IPS-18a (cell line): ENCODE measurements at regions not wholly inside any gene's neighbourhood (a gene's known extent, or its start where the extent isn't known, plus 50 kb on each side); places are given as distances from the start of the nearest gene placed in this dataset.

ENCODE experiments used
- H3K27ac ChIP-seq: one replicate; pipeline ENCODE4 v1.5.1; 2013; ENCODE audit warnings: low read length
- H3K27me3 ChIP-seq: one replicate; pipeline ENCODE4 v1.6.1; 2013; ENCODE audit warnings: mild to moderate bottlenecking, low read length; ENCODE audit not compliant: control insufficient read depth, insufficient read depth
- H3K36me3 ChIP-seq: one replicate; pipeline ENCODE4 v1.6.1; 2013; ENCODE audit warnings: low read depth, low read length; ENCODE audit not compliant: control insufficient read depth
- H3K4me1 ChIP-seq: one replicate; pipeline ENCODE4 v1.6.1; 2013; ENCODE audit warnings: low read depth, low read length; ENCODE audit not compliant: control insufficient read depth
- H3K4me3 ChIP-seq: one replicate; pipeline ENCODE4 v1.5.1; 2013; ENCODE audit warnings: low read length
- H3K9ac ChIP-seq: one replicate; pipeline ENCODE4 v1.6.1; 2013; ENCODE audit warnings: mild to moderate bottlenecking, low read length, moderate library complexity
- H3K9me3 ChIP-seq: one replicate; pipeline ENCODE4 v1.6.1; 2013; ENCODE audit warnings: low read depth, low read length; ENCODE audit not compliant: control insufficient read depth

DNA sequence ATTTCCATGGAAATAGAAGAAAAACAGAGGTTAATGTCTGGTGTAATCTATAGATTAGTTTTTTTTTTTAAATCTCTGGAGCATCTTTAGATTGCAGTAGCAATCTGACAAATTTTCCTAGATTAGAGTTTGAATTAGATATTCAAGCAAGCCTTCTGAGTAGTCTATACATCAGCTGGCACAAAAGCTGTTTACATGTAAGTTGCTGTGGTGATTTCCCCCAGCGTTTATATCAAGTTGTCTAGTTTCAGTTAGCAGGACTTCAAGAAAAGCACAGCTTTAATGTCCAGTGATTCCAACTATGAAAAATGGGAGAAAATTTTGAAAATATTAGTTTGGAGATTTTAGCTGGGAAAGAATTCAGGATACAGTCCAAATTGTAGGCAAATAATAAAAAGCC lies 605.0 kb upstream of the USP15 start:
- no peak overlapping the region for H3K9ac ChIP-seq
- H3K4me3 ChIP-seq = no peak overlapping the region
- H3K9me3 ChIP-seq = no peaks in the 10 kb centered on the region
- H3K27me3 ChIP-seq = no peaks in the 10 kb centered on the region
- H3K4me1 ChIP-seq = peaks cover 15% of the 10 kb centered on the region
- H3K27ac ChIP-seq = no peak overlapping the region
- no peaks in the 10 kb centered on the region for H3K36me3 ChIP-seq

DNA sequence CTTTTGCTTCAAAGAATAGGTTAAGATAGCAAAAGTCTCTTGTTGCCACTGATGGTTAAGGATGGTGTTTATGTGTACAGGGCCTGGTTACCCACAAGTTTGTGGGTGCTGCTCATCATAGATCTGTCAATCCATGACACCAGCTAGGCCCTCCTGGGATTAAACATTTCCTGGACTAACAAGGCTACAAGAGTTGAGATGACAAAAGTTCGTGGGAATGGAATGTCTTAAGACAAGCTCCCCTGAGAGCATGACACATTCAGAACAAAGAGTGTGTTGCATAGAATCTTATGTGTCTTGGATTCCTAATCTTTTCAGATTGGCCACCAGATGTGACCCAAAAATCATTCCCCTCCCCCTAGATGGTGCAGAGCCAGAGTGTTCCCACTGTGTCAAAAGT lies 592.5 kb upstream of the USP15 start:
- no peaks in the 10 kb centered on the region for H3K4me1 ChIP-seq

DNA sequence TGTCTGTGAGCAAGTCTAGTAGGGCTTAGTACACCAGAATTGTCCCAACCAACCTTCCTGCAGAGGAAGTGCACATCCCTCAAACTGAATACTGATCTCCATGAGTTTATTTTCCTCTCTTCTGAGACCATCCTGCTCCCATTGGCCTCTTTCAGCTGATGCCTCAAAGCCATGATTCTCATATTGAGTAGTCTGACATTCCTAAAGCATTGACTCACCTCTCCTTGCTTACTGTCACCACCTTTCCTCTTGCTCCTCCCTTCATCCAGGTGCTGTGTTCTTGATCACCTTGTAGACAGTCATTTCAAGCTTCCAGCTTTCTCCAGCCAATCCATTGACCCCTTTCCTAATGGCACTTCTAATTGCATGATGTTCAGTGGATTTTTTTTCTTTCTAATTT lies 583.7 kb upstream of the USP15 start:
- H3K27ac ChIP-seq = no peak overlapping the region
- H3K9me3 ChIP-seq = peaks cover 3% of the 10 kb centered on the region
- no peaks in the 10 kb centered on the region for H3K27me3 ChIP-seq
- H3K9ac ChIP-seq = no peak overlapping the region
- H3K36me3 ChIP-seq = no peaks in the 10 kb centered on the region
- no peak overlapping the region for H3K4me3 ChIP-seq
- no peaks in the 10 kb centered on the region for H3K4me1 ChIP-seq

More for the DNA sequence above, 592.5 kb upstream of the USP15 start:
- Histone ChIP-seq H3K4me3 (no peak overlapping the region), H3K27me3 (no peaks in the 10 kb centered on the region), H3K36me3 (no peaks in the 10 kb centered on the region), H3K9ac (no peak overlapping the region), H3K9me3 (peaks cover 21% of the 10 kb centered on the region), H3K27ac (no peak overlapping the region)

DNA sequence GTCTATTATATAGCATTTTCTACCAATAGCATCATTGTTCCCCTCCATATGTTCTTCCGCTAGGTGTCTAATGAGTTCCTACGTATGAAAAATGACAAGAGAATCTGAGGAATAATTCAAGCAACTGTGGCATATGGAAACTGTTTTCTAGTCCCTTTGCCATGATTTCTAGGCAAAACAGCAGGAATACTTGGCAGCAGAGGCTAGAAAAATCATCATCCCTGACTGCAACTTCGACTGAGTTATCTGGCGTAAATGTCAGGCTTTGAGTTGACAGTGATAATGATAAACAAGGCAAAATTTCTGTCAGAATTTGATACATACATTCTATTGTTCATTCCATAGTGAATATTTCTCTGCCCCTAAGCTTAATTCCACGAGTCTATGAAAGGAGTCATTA lies 572.8 kb upstream of the USP15 start:
- Histone ChIP-seq H3K27me3 (no peaks in the 10 kb centered on the region), H3K9ac (no peak overlapping the region), H3K4me1 (no peaks in the 10 kb centered on the region), H3K27ac (no peak overlapping the region), H3K36me3 (no peaks in the 10 kb centered on the region), H3K9me3 (no peaks in the 10 kb centered on the region), H3K4me3 (no peak overlapping the region)

DNA sequence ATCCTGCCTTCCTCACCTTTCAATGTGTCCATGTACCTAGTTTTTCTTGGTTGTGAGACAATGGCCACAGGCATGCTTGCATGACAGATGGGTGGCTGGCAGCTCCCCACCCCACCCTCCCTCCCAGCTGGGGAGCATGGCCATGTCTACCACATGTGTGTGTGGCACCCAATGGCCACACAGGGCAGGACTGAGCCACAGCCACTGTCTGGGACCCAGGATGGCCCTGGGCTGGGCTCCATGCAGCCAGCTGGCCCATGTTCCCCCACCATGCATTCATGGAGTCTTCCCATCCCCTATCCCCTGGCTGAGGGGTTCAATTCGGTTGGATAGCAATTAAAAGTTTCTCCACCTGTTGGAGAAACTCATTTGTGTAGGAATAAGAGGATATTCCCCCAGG lies 566.0 kb upstream of the USP15 start:
- H3K27me3 ChIP-seq = no peaks in the 10 kb centered on the region
- H3K9ac ChIP-seq = no peak overlapping the region
- H3K9me3 ChIP-seq = peaks cover 30% of the 10 kb centered on the region
- no peak overlapping the region for H3K4me3 ChIP-seq
- no peaks in the 10 kb centered on the region for H3K4me1 ChIP-seq
- H3K27ac ChIP-seq = no peak overlapping the region
- H3K36me3 ChIP-seq = no peaks in the 10 kb centered on the region

DNA sequence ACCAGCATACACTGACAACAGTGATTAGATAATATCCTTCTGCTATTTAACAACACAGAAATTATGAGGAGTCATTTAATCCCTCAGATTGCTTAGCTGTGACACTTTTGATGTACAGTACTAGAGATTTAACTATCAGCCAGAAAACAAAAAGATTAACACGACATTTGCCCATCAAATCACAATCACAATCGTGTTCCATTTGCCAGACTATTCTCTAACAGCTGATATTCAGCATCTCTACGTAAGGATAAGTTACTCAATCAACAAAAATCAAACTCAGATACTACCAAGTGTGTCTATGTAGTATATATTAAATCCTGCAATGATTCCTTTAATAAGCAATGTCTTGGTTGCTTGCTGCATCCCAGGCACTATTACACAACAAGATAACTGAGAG lies 558.7 kb upstream of the USP15 start:
- no peak overlapping the region for H3K27ac ChIP-seq
- H3K4me1 ChIP-seq = no peaks in the 10 kb centered on the region
- peaks cover 14% of the 10 kb centered on the region for H3K9me3 ChIP-seq

DNA sequence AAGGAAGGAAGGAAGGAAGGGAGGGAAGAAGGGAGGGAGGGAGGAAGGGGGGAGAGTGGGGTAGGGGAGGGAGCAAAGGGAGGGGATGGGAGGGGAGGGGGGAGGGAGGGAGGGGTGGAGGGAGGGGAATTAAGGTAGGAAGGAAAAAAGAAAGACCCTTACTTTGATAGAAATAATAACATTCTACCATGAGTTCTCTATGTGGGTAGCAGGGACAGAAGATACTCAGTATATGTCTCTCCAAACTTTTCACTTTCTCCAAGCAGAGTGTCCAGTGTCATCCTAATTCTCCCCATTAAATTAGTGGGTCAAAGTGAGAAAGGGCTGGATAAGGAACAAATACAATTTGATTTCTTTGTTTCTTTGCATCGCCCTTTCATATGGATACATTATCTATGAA lies 553.4 kb upstream of the USP15 start:
- Histone ChIP-seq H3K9me3 (no peaks in the 10 kb centered on the region), H3K27ac (no peak overlapping the region), H3K27me3 (no peaks in the 10 kb centered on the region), H3K4me1 (no peaks in the 10 kb centered on the region), H3K9ac (no peak overlapping the region), H3K36me3 (no peaks in the 10 kb centered on the region), H3K4me3 (no peak overlapping the region)

More for the DNA sequence above, 558.7 kb upstream of the USP15 start:
- H3K36me3 ChIP-seq = no peaks in the 10 kb centered on the region
- H3K9ac ChIP-seq = no peak overlapping the region
- H3K27me3 ChIP-seq = no peaks in the 10 kb centered on the region
- no peak overlapping the region for H3K4me3 ChIP-seq

DNA sequence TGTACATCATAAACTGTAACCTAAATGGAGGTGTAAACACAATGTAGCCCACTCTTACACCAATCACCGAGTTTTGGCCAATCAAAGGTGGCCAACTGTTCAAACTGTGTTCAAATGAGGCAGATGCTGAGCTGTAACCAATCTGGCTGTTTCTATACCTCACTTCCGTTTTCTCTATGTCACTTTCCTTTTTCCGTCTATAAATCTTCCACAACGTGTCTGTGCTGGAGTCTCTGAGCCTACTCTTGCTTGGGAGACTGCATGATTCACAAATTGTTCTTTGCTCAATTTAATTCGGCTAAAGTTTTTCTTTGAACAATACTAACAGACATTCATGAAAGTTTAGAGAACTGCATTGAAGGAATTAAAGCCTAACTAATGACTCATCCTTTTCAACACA lies 547.1 kb upstream of the USP15 start:
- Histone ChIP-seq H3K9ac (no peak overlapping the region), H3K4me3 (no peak overlapping the region), H3K27ac (no peak overlapping the region), H3K36me3 (no peaks in the 10 kb centered on the region), H3K9me3 (no peaks in the 10 kb centered on the region), H3K27me3 (no peaks in the 10 kb centered on the region), H3K4me1 (peaks cover 4% of the 10 kb centered on the region)

DNA sequence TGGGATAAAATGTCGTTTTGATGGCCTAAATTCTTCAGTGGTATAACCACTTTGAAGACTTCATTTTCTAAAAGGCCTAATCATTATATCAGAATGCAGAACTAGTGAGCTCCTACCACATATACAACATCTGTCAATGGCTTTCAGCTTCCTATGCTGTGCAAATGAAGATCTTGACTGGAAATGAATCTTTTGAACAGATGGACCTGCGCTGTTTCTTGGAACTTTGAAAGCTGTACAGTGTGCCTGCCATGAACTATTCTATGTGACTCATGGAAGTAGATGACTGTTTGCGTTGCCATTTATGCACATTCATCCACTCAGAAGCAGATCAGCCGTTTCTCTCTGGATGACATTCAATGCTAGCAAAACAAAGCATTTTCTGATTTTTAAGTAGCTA lies 542.2 kb upstream of the USP15 start:
- H3K27me3 ChIP-seq = no peaks in the 10 kb centered on the region
- no peak overlapping the region for H3K27ac ChIP-seq
- no peak overlapping the region for H3K4me3 ChIP-seq
- peaks cover 4% of the 10 kb centered on the region for H3K4me1 ChIP-seq
- H3K9ac ChIP-seq = no peak overlapping the region
- H3K36me3 ChIP-seq = no peaks in the 10 kb centered on the region
- no peaks in the 10 kb centered on the region for H3K9me3 ChIP-seq

DNA sequence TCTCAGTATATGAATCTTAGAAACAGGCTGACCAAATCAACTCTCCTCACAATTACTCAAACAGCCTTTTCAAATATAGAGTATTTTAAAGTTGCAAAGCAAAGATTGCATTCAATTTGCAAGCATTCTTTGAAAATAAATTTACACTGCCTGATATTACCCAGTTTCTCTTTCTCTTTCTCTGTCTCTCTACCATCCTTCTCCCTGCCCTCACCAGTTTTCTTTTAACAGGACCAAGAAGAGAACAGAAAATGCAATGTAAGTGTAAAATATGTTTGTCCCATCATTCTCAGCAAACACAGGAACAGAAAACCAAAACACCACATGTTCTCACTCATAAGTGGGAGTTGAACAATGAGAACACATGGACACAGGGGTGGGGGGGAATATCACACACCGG lies 520.3 kb upstream of the USP15 start:
- no peaks in the 10 kb centered on the region for H3K27me3 ChIP-seq
- no peak overlapping the region for H3K4me3 ChIP-seq
- no peak overlapping the region for H3K9ac ChIP-seq
- no peaks in the 10 kb centered on the region for H3K36me3 ChIP-seq
- H3K4me1 ChIP-seq = no peaks in the 10 kb centered on the region
- H3K27ac ChIP-seq = no peak overlapping the region
- no peaks in the 10 kb centered on the region for H3K9me3 ChIP-seq

DNA sequence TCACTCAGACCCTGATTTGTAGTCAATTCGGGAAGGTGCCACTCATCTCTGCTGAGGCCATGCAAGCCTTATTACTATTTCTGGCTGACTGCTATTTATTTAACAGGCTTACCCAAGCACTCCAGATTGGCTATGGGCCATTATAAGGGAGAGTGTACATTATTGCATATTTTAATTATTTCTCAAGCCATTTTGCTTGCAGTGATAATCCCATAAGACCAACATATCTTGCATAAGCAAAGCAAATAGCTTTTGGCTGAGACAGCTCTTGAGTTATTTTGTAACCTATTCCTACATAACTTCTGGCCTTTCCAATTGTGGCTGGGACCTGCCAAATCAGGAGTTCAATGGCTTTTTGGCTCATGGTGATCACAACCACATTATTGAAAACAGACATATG lies 509.6 kb upstream of the USP15 start:
- no peaks in the 10 kb centered on the region for H3K36me3 ChIP-seq
- no peaks in the 10 kb centered on the region for H3K9me3 ChIP-seq
- no peaks in the 10 kb centered on the region for H3K4me1 ChIP-seq
- no peak overlapping the region for H3K4me3 ChIP-seq
- H3K27me3 ChIP-seq = no peaks in the 10 kb centered on the region
- no peak overlapping the region for H3K9ac ChIP-seq
- H3K27ac ChIP-seq = no peak overlapping the region

DNA sequence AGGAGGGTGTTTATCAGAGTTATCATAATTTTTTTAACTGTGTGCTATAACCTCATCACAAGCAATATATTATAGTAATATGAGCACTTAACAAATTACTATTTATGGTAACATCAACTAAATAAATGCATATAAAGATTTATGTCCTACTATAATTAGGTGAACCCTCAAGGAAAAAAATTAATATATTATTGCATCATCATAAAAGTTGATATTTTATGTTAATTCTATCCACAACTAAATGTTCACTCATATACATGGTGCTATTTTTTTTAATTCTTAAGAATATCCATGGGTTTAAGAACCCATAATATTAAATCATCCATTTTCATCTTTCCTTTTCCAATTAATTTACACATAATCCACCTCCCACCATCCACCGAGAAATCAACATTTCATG lies 506.0 kb upstream of the USP15 start:
- no peaks in the 10 kb centered on the region for H3K9me3 ChIP-seq
- H3K27me3 ChIP-seq = no peaks in the 10 kb centered on the region
- H3K9ac ChIP-seq = no peak overlapping the region
- H3K27ac ChIP-seq = no peak overlapping the region
- no peak overlapping the region for H3K4me3 ChIP-seq
- H3K4me1 ChIP-seq = no peaks in the 10 kb centered on the region
- no peaks in the 10 kb centered on the region for H3K36me3 ChIP-seq
